Neuronal stem cell (in vitro differentiated cells): ENCODE measurements at regions not wholly inside any gene's neighbourhood (a gene's known extent, or its start where the extent isn't known, plus 50 kb on each side); places are given as distances from the start of the nearest gene placed in this dataset.

Experiments
- DNase-seq: peaks from one replicate; pipeline ENCODE4 v3.0.0-alpha.2; 2013; ENCODE audit warnings: low spot score
- H2AFZ ChIP-seq: one replicate; pipeline ENCODE4 v1.6.1; 2013; ENCODE audit warnings: mild to moderate bottlenecking, low read length, inconsistent platforms
- H2AK5ac ChIP-seq: 2 replicates; pipeline ENCODE4 v1.6.1; 2013; ENCODE audit warnings: low read depth, mild to moderate bottlenecking, inconsistent platforms, low read length, moderate library complexity, mixed read lengths
- H2BK120ac ChIP-seq: 2 replicates; pipeline ENCODE4 v1.6.1; 2013; ENCODE audit warnings: low read depth, mild to moderate bottlenecking, inconsistent platforms, low read length, moderate library complexity, mixed read lengths
- H2BK12ac ChIP-seq: one replicate; pipeline ENCODE4 v1.6.1; 2013; ENCODE audit warnings: low read length, inconsistent platforms
- H2BK15ac ChIP-seq: 2 replicates; pipeline ENCODE4 v1.6.1; 2013; ENCODE audit warnings: mild to moderate bottlenecking, low read length, inconsistent platforms, mixed read lengths
- H2BK5ac ChIP-seq: one replicate; pipeline ENCODE4 v1.6.1; 2013; ENCODE audit warnings: inconsistent platforms, mild to moderate bottlenecking, low read length, moderate library complexity
- H3K14ac ChIP-seq: one replicate; pipeline ENCODE4 v1.6.1; 2013; ENCODE audit warnings: low read length, inconsistent platforms
- H3K18ac ChIP-seq: 2 replicates; pipeline ENCODE4 v1.6.1; 2013; ENCODE audit warnings: low read length, inconsistent platforms
- H3K23ac ChIP-seq: 2 replicates; pipeline ENCODE4 v1.6.1; 2013; ENCODE audit warnings: low read depth, mild to moderate bottlenecking, mixed read lengths, low read length, inconsistent platforms; ENCODE audit not compliant: poor library complexity
- H3K27ac ChIP-seq: replicated peaks from 3 replicates; pipeline ENCODE4 v1.5.1; 2013; ENCODE audit warnings: low read length, inconsistent platforms
- H3K27me3 ChIP-seq, 3 experiments: 2 replicates each; pipeline ENCODE4 v1.6.1; 2013; ENCODE audit warnings: low read length in 3 of 3, mild to moderate bottlenecking in 2 of 3, inconsistent platforms in 1 of 3, low read depth in 1 of 3, mixed read lengths in 1 of 3, moderate library complexity in 1 of 3; ENCODE audit not compliant: control insufficient read depth in 3 of 3, insufficient read depth in 3 of 3
- H3K36me3 ChIP-seq, 2 donors: replicated peaks in 1 of 2; 2 replicates each; pipeline ENCODE4 v1.6.1; 2013; ENCODE audit warnings: low read length in 2 of 2; ENCODE audit not compliant: control insufficient read depth in 2 of 2, insufficient read depth in 2 of 2
- H3K4ac ChIP-seq: 2 replicates; pipeline ENCODE4 v1.6.1; 2013; ENCODE audit warnings: inconsistent platforms, mild to moderate bottlenecking, low read length, moderate library complexity
- H3K4me1 ChIP-seq, 2 donors: 1 replicate in 1 of 2; 2 replicates in 1 of 2; pipeline ENCODE4 v1.6.1; 2013; ENCODE audit warnings: low read length in 2 of 2, low read depth in 1 of 2; ENCODE audit not compliant: control insufficient read depth in 2 of 2, insufficient read depth in 1 of 2
- H3K4me2 ChIP-seq: one replicate; pipeline ENCODE4 v1.6.1; 2013; ENCODE audit warnings: mild to moderate bottlenecking, low read length, inconsistent platforms; ENCODE audit not compliant: insufficient read depth, poor library complexity, severe bottlenecking
- H3K4me3 ChIP-seq, 2 donors: 2 replicates each; pipeline ENCODE4 v1.5.1; 2013; ENCODE audit warnings: low read length in 2 of 2, mild to moderate bottlenecking in 2 of 2, inconsistent platforms in 1 of 2, moderate library complexity in 1 of 2
- H3K79me1 ChIP-seq: one replicate; pipeline ENCODE4 v1.6.1; 2013; ENCODE audit warnings: low read depth, mild to moderate bottlenecking, inconsistent platforms, low read length, moderate library complexity
- H3K9ac ChIP-seq: one replicate; pipeline ENCODE4 v1.6.1; 2013; ENCODE audit warnings: mild to moderate bottlenecking, low read depth, low read length, inconsistent platforms; ENCODE audit not compliant: poor library complexity
- H3K9me3 ChIP-seq, 2 donors: replicated peaks in 1 of 2; 2 replicates each; pipeline versions ENCODE3 to v1.6.1; 2013; ENCODE audit warnings: low read length in 2 of 2, mild to moderate bottlenecking in 2 of 2, inconsistent platforms in 1 of 2, low read depth in 1 of 2, mixed read lengths in 1 of 2, moderate library complexity in 1 of 2; ENCODE audit not compliant: control insufficient read depth in 2 of 2, insufficient read depth in 1 of 2
- H4K8ac ChIP-seq: one replicate; pipeline ENCODE4 v1.6.1; 2013; ENCODE audit warnings: low read depth, mild to moderate bottlenecking, inconsistent platforms, low read length, moderate library complexity
- H4K91ac ChIP-seq: one replicate; pipeline ENCODE4 v1.6.1; 2013; ENCODE audit warnings: low read length, low read depth, mild to moderate bottlenecking, inconsistent platforms; ENCODE audit not compliant: poor library complexity
- WGBS, 2 donors: extraction: QIAGEN DNeasy Blood & Tissue Kit; methylation state at CpG; one replicate each; pipeline ENCODE4 v1.1.7; 2013; ENCODE audit warnings: missing lambda C conversion rate in 2 of 2, mixed read lengths in 1 of 2; ENCODE audit not compliant: insufficient read length in 2 of 2, insufficient replicate concordance in 1 of 2; ENCODE audit errors: extremely low coverage in 2 of 2; 5-methylcytosine and 5-hydroxymethylcytosine counted together

DNA sequence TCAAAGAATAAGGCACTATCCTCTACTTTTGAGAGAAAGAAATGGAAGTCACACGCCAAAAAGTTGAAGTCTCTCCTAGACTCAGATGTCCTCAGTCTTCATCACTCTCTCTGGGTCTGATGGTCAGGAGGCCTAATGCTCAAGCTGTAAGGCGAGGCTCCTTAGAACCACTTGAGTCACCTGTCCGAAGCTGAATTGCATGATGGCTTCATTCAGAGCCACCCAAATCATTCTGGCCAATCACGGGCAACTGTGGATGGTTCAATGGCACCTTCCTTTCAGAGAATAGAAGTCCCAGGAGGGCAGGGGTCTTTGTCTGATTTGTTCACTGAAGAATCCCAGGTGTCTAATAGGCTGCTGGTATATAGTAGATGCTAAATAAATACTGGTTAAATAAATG, 63.9 kb upstream of the SMOX start:
- Histone ChIP-seq H3K4me2 (no peak overlapping the region), H3K14ac (no peak overlapping the region), H3K4ac (no peak overlapping the region), H3K79me1 (no peaks in the 10 kb centered on the region), H2BK15ac (no peak overlapping the region), H4K8ac (no peak overlapping the region), H3K4me1 (peaks cover 5 to 8% of the 10 kb centered on the region in 2 donors), H2BK12ac (no peak overlapping the region), H3K36me3 (no peaks in the 10 kb centered on the region), H2BK5ac (no peak overlapping the region), H2AK5ac (no peak overlapping the region), H3K9me3 (peaks cover 2 to 4% of the 10 kb centered on the region in 2 donors), H3K27ac (no peak overlapping the region), H2BK120ac (no peak overlapping the region), H3K27me3 (peaks cover 0 to 3% (median 0%) of the 10 kb centered on the region in 3 experiments), H4K91ac (no peak overlapping the region), H3K23ac (no peak overlapping the region), H2AFZ (no peak overlapping the region), H3K9ac (no peak overlapping the region), H3K4me3 (no peak overlapping the region), H3K18ac (no peak overlapping the region)
- WGBS, 2 donors = no CpG with 5 or more reads among the region's 4 CpGs
- DNase-seq = no peak

DNA sequence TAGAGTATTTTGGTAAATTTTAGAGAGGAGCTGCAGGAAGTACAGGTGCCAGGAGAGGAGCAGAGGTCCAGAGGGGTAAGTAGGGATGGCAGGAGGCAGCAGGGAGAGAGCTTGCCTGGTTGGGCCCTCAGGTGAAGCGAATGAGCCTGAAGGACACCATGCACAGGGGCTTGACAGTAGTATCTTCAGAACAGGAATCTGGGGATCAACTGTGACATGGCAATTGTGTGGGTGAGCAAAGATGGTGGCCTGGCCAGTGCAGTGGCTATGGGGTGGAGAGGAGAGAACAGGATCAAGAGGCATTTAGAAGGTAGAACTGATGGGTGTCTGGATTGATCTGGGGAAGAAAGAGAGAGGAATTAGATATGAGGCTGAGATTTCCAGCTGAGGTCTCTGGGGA, 64.5 kb upstream of the SMOX start:
- Histone ChIP-seq H4K91ac (no peak overlapping the region), H2BK5ac (no peak overlapping the region), H3K18ac (no peak overlapping the region), H3K79me1 (no peaks in the 10 kb centered on the region), H3K9ac (no peak overlapping the region), H3K4ac (no peak overlapping the region), H2BK12ac (no peak overlapping the region), H3K4me3 (no peak overlapping the region), H4K8ac (no peak overlapping the region), H2BK15ac (no peak overlapping the region), H2AFZ (no peak overlapping the region), H3K23ac (no peak overlapping the region), H3K9me3 (peaks cover 2 to 4% of the 10 kb centered on the region in 2 donors), H2BK120ac (no peak overlapping the region), H3K4me1 (peaks cover 5 to 8% of the 10 kb centered on the region in 2 donors), H3K4me2 (no peak overlapping the region), H3K27ac (no peak overlapping the region), H2AK5ac (no peak overlapping the region), H3K14ac (no peak overlapping the region), H3K36me3 (no peaks in the 10 kb centered on the region), H3K27me3 (peaks cover 0 to 3% (median 0%) of the 10 kb centered on the region in 3 experiments)
- no peak for DNase-seq
- no CpG with 5 or more reads among the region's 1 CpG for WGBS, 2 donors

DNA sequence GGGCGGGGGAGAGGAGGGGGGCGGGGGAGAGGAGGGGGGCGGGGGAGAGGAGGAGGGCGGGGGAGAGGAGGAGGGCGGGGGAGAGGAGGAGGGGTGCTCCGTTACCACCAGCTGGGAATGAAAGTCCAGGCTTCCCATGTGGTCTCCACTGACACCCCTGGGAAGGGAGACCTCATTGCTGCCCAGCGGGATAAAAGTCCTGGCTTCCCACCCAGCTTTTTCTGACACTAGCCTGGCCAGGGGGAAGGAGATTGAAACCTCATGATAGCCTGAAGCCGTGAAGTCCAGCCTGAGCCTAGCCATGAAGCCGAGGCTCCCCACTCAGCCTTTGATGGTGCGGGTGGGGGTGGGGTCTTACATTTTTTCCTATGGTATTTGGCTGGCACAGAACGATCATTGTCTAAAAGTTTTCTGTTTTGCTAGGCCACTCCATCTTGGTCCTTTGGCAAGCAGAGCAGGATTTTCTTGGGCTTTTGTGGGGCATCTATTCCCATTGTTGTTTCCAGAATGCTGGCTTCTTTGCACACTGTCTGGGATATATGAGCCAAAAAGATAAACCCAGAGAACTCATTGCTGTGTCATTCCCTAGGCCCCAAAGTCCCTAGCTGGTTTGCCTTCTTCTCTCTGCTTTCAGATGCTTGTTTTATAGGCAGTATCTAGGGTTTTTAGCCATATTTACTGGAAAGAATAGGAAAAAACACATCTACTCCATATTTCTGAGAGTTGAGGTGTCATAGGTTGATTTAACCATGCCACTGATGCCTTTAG, 65.3 kb upstream of the SMOX start:
- Histone ChIP-seq H2BK15ac (no peak overlapping the region), H4K8ac (no peak overlapping the region), H3K4ac (no peak overlapping the region), H3K9ac (no peak overlapping the region), H2BK5ac (no peak overlapping the region), H3K79me1 (no peaks in the 10 kb centered on the region), H3K4me1 (peaks cover 5 to 8% of the 10 kb centered on the region in 2 donors), H3K27ac (no peak overlapping the region), H3K27me3 (peaks cover 0 to 3% (median 0%) of the 10 kb centered on the region in 3 experiments), H3K4me3 (no peak overlapping the region), H4K91ac (no peak overlapping the region), H2AK5ac (peak overlapping the region; percentile 40), H3K18ac (peak overlapping the region; percentile 11), H2BK120ac (no peak overlapping the region), H2BK12ac (no peak overlapping the region), H3K36me3 (no peaks in the 10 kb centered on the region), H3K14ac (no peak overlapping the region), H3K4me2 (no peak overlapping the region), H3K23ac (no peak overlapping the region), H3K9me3 (peaks cover 2 to 4% of the 10 kb centered on the region in 2 donors), H2AFZ (peak overlapping the region; percentile 28)
- DNase-seq = no peak
- no CpG with 5 or more reads among the region's 11 CpGs for WGBS, 2 donors

DNA sequence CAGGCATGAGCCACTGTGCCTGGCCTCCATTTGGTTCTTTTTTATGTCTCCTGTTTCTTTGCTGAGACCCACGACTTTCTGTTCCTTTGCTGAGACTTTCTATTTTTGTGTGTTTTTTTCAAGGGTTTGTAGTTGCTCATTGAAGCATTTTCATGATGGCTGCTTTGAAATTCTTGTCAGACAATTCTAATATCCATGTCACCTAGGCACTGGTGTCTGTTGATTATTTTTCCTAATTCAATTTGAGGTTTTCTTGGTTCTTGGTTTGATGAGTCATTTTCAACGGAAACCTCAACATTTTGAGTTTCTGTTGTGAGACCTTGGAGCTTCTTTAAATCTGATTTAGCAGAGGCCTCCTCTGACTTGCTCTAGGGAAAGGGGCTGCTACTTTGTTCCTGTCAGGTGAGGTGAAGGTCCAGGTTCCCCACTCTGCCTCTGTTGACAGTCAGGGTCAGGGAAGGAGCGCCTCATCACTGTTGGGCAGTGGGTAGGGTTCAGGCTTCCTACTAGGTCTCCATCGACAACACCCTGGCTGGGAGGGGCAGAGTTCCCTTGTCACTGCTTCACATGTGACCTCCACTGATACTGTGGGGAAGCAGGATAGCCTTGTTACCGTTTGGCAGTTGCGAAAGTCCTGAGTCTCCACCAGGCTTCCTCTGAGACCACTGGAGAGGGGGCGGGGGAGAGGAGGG, 66.1 kb upstream of the SMOX start:
- peak; percentile 33 for DNase-seq
- Histone ChIP-seq H2AFZ (peak overlapping the region; percentile 63), H4K91ac (no peak overlapping the region), H3K23ac (no peak overlapping the region), H3K27ac (no peak overlapping the region), H3K36me3 (no peaks in the 10 kb centered on the region), H3K27me3 (peaks cover 0 to 3% (median 0%) of the 10 kb centered on the region in 3 experiments), H3K79me1 (no peaks in the 10 kb centered on the region), H2BK15ac (no peak overlapping the region), H2BK120ac (no peak overlapping the region), H3K4ac (no peak overlapping the region), H3K4me3 (no peak overlapping the region), H3K4me2 (peak overlapping the region; percentile 21), H2BK5ac (no peak overlapping the region), H4K8ac (no peak overlapping the region), H3K14ac (no peak overlapping the region), H3K9ac (no peak overlapping the region), H3K18ac (peak overlapping the region; percentile 33), H2BK12ac (no peak overlapping the region), H2AK5ac (no peak overlapping the region), H3K4me1 (peaks cover 5 to 8% of the 10 kb centered on the region in 2 donors), H3K9me3 (peaks cover 2 to 4% of the 10 kb centered on the region in 2 donors)
- WGBS, 2 donors = no CpG with 5 or more reads among the region's 7 CpGs
